ENCODE measurements at regions not wholly inside any gene's neighbourhood (a gene's known extent, or its start where the extent isn't known, plus 50 kb on each side); places are given as distances from the start of the nearest gene placed in this dataset.

DNA sequence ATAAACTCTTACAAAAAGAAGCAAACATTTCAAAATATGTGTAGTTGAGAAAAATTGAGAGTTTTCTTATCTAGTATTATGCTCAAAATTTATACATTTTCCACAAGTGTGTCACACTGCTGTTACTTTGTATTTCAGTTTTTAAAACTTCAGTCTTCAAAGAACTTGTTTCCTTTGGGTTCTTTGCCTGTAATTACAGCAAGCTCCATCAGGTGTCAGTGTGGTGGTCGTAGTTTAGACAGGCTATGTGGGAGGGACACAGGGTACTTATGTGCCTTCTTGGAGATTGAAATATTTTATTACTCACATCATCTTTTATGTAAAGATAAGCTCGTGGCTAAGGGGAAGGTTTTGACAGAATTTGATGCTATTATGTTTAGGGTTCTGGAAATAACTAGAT is 360.5 kb downstream of the FGFR2 start:
- Histone ChIP-seq H3K9ac (ENCODE audit: low read length) (no peak overlapping the region), H3K79me2 (replicated peaks; ENCODE audit: insufficient read depth, low read length) (no peaks in the 10 kb centered on the region), H4K20me1 (ENCODE audit: insufficient read depth) (no peaks in the 10 kb centered on the region), H3K4me2 (ENCODE audit: low read length) (no peak overlapping the region), H3K4me3 (ENCODE audit: low read length) (no peak overlapping the region), H3K9me3 (ENCODE audit: low read length) (no peaks in the 10 kb centered on the region), H3F3A (ENCODE audit: insufficient read depth, low read length, poor library complexity, severe bottlenecking) (no peaks in the 10 kb centered on the region), H3K36me3 (ENCODE audit: insufficient read depth, low read length) (no peaks in the 10 kb centered on the region), H2AFZ (ENCODE audit: low read depth, low read length) (no peak overlapping the region), H3K27me3 (ENCODE audit: insufficient read depth, low read depth, low read length) (no peaks in the 10 kb centered on the region), H3K9me2 (ENCODE audit: insufficient read depth, low read length) (no peaks in the 10 kb centered on the region), H3K27ac (ENCODE audit: low read length) (no peak overlapping the region)
- TF ChIP-seq SMC3 (conservative IDR thresholded peaks at IDR 0.05; ENCODE audit: poor library complexity): no peak
- no peak for TF ChIP-seq TAF1 (IDR thresholded peaks at IDR 0.05; ENCODE audit: low read depth)
- TF ChIP-seq, protein P1, sequence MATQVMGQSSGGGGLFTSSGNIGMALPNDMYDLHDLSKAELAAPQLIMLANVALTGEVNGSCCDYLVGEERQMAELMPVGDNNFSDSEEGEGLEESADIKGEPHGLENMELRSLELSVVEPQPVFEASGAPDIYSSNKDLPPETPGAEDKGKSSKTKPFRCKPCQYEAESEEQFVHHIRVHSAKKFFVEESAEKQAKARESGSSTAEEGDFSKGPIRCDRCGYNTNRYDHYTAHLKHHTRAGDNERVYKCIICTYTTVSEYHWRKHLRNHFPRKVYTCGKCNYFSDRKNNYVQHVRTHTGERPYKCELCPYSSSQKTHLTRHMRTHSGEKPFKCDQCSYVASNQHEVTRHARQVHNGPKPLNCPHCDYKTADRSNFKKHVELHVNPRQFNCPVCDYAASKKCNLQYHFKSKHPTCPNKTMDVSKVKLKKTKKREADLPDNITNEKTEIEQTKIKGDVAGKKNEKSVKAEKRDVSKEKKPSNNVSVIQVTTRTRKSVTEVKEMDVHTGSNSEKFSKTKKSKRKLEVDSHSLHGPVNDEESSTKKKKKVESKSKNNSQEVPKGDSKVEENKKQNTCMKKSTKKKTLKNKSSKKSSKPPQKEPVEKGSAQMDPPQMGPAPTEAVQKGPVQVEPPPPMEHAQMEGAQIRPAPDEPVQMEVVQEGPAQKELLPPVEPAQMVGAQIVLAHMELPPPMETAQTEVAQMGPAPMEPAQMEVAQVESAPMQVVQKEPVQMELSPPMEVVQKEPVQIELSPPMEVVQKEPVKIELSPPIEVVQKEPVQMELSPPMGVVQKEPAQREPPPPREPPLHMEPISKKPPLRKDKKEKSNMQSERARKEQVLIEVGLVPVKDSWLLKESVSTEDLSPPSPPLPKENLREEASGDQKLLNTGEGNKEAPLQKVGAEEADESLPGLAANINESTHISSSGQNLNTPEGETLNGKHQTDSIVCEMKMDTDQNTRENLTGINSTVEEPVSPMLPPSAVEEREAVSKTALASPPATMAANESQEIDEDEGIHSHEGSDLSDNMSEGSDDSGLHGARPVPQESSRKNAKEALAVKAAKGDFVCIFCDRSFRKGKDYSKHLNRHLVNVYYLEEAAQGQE (IDR thresholded peaks at IDR 0.05; ENCODE audit: borderline replicate concordance): no peak
- no peak for TF ChIP-seq EP300 (conservative IDR thresholded peaks at IDR 0.05; ENCODE audit: poor library complexity, severe bottlenecking)
- no peak for TF ChIP-seq RAD21 (conservative IDR thresholded peaks at IDR 0.05)
- no peak for TF ChIP-seq MXI1 (conservative IDR thresholded peaks at IDR 0.05; ENCODE audit: poor library complexity, severe bottlenecking)
- TF ChIP-seq POLR2AphosphoS5 (IDR thresholded peaks at IDR 0.05): no peak
- TF ChIP-seq, protein P2, sequence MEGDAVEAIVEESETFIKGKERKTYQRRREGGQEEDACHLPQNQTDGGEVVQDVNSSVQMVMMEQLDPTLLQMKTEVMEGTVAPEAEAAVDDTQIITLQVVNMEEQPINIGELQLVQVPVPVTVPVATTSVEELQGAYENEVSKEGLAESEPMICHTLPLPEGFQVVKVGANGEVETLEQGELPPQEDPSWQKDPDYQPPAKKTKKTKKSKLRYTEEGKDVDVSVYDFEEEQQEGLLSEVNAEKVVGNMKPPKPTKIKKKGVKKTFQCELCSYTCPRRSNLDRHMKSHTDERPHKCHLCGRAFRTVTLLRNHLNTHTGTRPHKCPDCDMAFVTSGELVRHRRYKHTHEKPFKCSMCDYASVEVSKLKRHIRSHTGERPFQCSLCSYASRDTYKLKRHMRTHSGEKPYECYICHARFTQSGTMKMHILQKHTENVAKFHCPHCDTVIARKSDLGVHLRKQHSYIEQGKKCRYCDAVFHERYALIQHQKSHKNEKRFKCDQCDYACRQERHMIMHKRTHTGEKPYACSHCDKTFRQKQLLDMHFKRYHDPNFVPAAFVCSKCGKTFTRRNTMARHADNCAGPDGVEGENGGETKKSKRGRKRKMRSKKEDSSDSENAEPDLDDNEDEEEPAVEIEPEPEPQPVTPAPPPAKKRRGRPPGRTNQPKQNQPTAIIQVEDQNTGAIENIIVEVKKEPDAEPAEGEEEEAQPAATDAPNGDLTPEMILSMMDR (IDR thresholded peaks at IDR 0.05; ENCODE audit: poor library complexity, severe bottlenecking): no peak
- no peak for TF ChIP-seq EZH2 (IDR thresholded peaks at IDR 0.05; ENCODE audit: borderline replicate concordance, insufficient read depth, low read length, poor library complexity, severe bottlenecking)

DNA sequence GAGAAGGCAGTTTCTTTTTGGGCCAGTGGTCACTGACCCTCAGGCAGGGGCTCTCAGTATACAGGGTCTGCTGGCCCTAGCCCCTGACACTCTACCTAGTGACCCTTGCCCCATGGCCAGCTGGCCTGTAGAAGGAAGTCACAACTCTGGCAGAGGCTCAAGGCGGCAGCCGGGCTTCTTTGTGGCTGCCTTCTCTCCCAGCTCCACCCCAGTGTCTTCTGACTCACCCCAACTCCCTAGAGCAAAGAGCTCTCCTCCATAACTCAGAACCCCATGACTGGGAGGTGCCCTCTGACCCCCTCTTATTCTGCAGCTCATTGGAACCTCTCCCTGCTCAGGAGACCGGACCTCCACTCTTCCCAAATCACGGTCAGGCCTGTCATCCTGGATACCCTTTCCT is 358.2 kb downstream of the FGFR2 start:
- Histone ChIP-seq H3K9me2 (ENCODE audit: insufficient read depth, low read length) (no peaks in the 10 kb centered on the region), H3K36me3 (ENCODE audit: insufficient read depth, low read length) (no peaks in the 10 kb centered on the region), H3K27ac (ENCODE audit: low read length) (no peak overlapping the region), H3K4me2 (ENCODE audit: low read length) (no peak overlapping the region), H3K4me3 (ENCODE audit: low read length) (no peak overlapping the region), H3K79me2 (replicated peaks; ENCODE audit: insufficient read depth, low read length) (no peaks in the 10 kb centered on the region), H4K20me1 (ENCODE audit: insufficient read depth) (no peaks in the 10 kb centered on the region), H3K9ac (ENCODE audit: low read length) (no peak overlapping the region), H2AFZ (ENCODE audit: low read depth, low read length) (no peak overlapping the region), H3F3A (ENCODE audit: insufficient read depth, low read length, poor library complexity, severe bottlenecking) (no peaks in the 10 kb centered on the region), H3K9me3 (ENCODE audit: low read length) (no peaks in the 10 kb centered on the region), H3K27me3 (ENCODE audit: insufficient read depth, low read depth, low read length) (no peaks in the 10 kb centered on the region)
- TF ChIP-seq, protein P1 (IDR thresholded peaks at IDR 0.05; ENCODE audit: borderline replicate concordance): no peak
- TF ChIP-seq POLR2AphosphoS5 (IDR thresholded peaks at IDR 0.05) (no peak), EP300 (conservative IDR thresholded peaks at IDR 0.05; ENCODE audit: poor library complexity, severe bottlenecking) (no peak), SMC3 (conservative IDR thresholded peaks at IDR 0.05; ENCODE audit: poor library complexity) (no peak), MXI1 (conservative IDR thresholded peaks at IDR 0.05; ENCODE audit: poor library complexity, severe bottlenecking) (no peak), EZH2 (IDR thresholded peaks at IDR 0.05; ENCODE audit: borderline replicate concordance, insufficient read depth, low read length, poor library complexity, severe bottlenecking) (no peak), TAF1 (IDR thresholded peaks at IDR 0.05; ENCODE audit: low read depth) (no peak), RAD21 (conservative IDR thresholded peaks at IDR 0.05) (no peak)
- TF ChIP-seq, protein P2 (IDR thresholded peaks at IDR 0.05; ENCODE audit: poor library complexity, severe bottlenecking): no peak
